ENCODE measurements at regions not wholly inside any gene's neighbourhood (a gene's known extent, or its start where the extent isn't known, plus 50 kb on each side); places are given as distances from the start of the nearest gene placed in this dataset.

GRCh38 chr16:74020095-74020670, 276.4 kb upstream of the PSMD7 start:
- TF ChIP-seq FOXM1 (IDR thresholded peaks at IDR 0.05; ENCODE audit: low read depth, low read length) (no peak), ZBTB33 (IDR thresholded peaks at IDR 0.05) (no peak), CTCF (IDR thresholded peaks at IDR 0.05 in 2 of 3, conservative IDR thresholded peaks at IDR 0.05 in 1 of 3; ENCODE audit: control insufficient read depth in 2 of 3, extremely low read depth in 1 of 3, insufficient read depth in 1 of 3, low read depth in 3 of 3, low read length in 3 of 3) (no peak), ZZZ3 (IDR thresholded peaks at IDR 0.05; ENCODE audit: control insufficient read depth, insufficient read length, low read depth) (no peak)
